Endometrium (tissue), 2 donors: ENCODE measurements at regions not wholly inside any gene's neighbourhood (a gene's known extent, or its start where the extent isn't known, plus 50 kb on each side); places are given as distances from the start of the nearest gene placed in this dataset.

Experiments
- FAIRE-seq: peaks from 2 replicates; lab custom pipeline; 2012; peaks lifted over from hg19 to GRCh38; lab: Jason Lieb, UNC
- donor health status: control.
- donor health status: control.

DNA sequence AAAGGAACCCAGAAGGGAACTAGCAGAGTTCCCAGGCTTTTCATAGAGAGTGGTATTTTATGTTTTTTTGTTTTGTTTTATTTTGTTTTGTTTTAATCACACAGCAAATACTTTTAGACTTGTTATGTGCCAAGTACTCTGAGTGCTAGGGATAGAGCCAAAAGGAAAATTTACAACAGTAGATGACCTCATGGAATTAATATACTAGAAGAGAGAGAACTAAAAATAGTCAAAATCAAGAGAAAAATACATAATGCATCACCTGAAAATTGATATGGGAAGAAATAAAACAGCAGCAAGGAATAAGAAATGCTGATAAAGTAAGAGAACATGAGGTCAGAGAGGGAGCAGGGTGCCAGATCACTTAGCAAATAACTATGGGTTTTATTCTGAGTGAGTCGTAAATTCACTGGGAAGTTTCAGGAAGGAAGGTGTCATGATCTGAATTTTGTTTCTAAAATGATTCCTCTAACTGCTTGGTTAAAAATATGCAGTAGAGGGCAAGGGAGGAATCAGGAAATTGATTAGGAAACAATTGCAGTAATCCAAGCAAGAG lies 351.0 kb downstream of the ANKRD7 start:
- no peak for FAIRE-seq

DNA sequence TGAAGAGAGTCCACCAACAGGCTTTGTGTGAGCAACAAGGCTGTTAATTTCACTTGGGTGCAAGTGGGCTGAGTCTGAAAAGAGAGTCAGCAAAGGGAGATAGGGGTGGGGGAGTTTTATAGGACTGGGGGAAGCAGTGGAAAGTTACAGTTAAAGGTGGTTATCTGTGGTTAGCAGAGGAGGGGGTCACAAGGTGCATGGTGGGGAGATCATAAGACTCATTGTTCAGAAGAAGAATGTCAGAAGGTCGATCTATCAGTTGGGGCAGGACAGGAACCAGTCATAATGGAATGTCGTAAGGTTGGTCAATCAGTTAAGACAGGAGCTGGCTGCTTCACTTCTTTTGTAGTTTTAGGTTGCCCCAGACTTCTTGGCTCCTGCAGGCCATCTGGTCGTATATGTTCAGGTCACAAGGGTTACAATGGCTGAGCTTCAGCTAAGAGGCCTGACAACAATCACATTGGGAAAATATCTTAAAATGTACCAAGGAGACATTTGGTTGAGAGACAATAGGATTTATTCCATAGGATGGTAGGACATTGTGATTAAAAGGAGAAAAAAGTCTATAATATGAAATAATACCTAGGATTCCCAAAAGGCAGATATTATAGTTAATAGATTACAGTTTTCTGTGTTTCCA lies 356.4 kb downstream of the ANKRD7 start:
- no peak for FAIRE-seq

DNA sequence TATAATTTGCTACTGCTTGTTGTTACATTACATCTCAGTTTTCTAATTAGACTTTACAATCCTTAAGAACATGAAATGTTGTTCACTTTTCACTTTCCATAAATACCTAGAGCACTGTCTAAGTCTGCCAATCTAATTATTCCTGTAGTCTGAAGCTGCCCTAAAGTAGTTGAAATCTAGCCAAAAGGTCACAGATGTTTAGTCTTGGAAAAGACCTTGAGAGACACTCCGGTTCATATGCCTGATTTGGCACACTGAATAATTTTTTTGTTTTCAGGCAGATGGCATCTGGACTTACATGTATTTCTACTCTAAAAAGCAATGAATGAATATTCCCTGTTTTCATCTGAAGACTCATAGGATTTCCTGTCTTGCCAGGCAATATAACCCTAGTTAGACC lies 359.1 kb downstream of the ANKRD7 start:
- no peak for FAIRE-seq

DNA sequence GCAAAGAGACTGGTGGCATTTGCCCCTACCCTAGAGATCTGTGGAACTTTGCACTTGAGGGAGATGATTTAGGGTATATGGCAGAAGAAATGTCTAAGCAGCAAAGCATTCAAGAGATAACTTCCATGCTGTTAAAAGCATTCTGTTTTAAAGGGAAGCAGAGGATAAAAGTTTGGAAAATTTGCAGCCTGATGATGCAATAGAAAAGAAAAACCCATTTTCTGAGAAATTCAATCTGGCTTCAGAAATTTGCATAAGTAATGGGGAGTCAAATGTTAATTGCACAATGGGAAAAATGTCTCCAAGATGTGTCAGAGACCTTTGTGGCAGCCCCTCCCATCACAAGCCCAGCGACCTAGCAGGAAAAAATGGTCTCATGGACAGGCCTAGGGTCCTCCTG lies 361.7 kb downstream of the ANKRD7 start:
- no peak for FAIRE-seq

DNA sequence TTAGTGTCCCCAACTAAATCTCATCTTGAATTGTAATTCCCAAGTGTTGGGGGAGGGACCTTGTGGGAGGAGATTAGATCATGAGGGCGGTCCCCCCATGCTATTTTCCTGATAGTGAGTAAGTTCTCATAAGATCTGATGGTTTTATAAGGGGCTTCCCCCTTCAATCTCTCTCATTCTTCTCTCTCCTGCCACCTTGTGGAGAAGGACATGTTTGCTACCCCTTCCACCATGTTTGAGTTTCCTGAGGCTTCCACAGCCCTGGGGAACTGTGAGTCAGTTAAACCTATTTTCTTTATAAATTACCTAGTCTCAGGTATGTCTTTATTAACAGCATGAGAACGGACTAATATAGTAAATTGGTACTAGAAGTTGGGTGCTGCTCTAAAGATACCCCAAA lies 365.6 kb downstream of the ANKRD7 start:
- no peak for FAIRE-seq

DNA sequence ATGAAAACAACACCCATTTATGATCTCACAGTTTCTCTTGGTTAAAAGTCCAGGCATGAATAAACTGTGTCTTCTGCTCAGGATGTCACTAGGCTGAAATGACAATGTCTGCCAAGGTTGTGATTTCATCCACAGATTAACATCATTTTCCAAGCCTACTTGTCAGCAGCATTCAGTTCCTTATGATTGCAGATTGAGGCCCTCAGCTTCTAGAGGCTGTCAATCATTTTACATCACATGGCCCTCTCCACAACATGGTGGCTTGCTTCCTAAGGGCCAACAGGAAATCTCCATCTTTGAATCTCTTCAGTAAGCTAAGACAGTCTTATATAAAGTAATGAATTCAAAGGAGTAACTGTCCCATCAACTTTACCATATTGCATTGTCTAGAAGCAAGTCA lies 377.6 kb downstream of the ANKRD7 start:
- no peak for FAIRE-seq

DNA sequence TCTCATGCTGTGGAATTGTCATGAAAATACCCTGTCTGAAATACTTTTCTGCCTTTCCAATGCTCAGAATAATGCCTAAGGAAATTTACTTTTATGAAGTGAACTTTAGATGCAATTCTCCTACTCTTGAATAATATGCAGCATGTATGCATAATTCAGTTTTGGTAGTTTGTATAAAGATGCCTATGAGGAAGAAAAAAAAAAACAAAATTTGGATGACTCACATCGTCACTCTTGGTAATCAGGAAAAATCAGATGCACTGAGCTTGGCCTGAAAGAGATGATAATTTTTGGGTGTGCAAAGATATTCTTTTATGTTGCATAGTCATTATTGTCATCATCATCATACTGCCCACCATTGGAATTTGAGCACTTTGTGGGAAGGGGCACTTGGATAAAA lies 382.1 kb downstream of the ANKRD7 start:
- no peak for FAIRE-seq

DNA sequence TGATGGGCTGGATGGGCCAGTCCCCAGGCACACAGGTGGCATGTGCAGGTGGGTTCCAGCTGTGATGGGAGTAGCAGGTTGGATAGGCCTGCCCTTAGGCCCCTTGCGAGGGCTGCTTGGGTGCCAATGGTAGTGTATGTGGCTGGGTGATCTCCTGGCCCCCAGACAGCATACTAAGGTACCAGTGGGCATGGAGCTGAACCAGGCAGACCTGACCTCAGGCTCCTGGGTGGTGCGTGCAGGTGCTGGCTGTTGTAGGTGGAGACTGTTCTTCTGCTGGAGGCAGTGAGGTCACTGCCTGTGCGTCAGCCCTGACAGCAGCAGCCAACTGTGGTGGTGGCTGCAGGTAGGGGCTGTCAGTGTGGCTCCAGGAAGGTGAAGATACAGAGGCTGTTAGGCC lies 384.7 kb downstream of the ANKRD7 start:
- FAIRE-seq = no peak

DNA sequence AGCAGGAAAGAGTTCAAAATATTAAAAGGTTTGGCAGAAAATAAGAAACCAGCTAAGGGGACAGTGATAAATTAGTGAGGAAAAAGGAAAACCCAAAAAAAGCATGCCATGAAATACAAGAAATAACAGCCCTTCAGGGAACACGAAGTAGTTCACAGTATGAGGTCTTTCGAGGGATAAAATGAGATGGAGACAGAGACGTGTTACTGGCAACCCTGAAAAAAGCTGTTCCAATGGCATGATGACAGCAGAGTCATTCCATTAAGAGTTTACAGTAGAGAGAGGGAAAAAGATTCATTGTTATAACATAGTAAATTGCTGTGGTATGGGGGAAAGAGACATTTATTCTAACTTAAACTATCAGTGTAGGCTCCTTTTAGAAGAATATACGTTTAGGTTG lies 391.2 kb downstream of the ANKRD7 start:
- no peak for FAIRE-seq

DNA sequence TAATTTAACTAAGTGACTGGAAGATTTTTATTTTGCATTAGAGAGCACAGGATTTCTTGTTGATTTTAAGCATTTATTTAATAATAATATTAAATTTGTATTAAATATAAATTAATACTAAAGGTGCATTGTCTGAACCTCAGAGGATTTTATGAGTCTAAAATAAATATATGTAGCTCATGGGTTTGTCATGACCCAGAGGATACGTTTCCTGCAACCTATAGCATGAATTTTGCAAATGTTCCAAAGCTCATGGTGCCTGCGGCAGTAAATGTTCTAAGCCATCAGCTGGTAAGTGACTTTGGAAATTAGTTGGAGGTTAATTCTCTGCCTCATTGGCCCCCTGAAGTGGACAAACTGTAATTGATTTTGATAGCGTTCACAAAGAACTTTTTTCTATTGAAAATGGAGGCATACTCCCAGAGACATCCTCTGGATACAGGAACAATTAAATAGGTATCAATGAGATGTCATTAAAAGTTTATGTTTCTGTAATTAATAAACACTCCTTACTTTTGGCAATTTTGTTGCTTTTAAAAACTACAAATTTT lies 397.4 kb downstream of the ANKRD7 start:
- no peak for FAIRE-seq

DNA sequence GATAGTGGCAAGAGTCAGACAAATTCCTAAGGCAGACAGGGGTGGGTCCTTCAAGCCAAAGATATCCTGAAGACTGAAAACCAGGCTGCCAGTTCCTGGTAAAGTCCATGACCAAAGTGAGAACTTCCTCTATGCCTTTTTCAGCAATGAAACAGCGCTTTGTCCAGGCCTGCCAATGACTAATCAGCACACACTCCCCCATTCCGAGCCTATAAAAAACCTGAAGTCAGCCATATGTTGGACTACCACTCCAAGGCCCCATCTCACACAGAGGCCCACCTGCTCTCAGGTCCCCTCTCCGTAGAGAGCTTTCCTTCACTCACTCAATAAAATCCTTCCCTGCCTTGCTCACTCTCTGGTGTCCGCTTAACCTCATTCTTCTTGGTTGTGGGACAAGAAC lies 402.2 kb downstream of the ANKRD7 start:
- no peak for FAIRE-seq

DNA sequence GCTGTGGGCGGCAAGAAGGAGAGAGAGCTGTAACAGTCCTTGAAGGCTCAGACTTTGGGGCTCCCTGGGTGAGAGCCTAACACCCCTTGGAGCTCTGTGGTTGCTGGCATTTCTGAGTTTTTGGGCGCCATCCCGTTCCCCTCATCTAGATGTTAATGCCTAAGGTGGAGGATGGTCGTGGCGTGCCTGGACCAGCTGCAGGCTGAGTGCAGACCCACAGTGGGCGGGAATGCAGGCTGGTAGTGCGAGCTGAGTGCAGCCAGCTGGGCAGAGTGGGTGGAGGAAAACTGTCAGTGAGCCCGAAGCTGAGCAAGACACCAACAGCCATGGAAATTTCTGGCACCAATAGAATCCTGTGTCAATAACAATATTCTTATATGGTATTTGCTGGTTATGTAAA lies 403.0 kb downstream of the ANKRD7 start:
- no peak for FAIRE-seq

DNA sequence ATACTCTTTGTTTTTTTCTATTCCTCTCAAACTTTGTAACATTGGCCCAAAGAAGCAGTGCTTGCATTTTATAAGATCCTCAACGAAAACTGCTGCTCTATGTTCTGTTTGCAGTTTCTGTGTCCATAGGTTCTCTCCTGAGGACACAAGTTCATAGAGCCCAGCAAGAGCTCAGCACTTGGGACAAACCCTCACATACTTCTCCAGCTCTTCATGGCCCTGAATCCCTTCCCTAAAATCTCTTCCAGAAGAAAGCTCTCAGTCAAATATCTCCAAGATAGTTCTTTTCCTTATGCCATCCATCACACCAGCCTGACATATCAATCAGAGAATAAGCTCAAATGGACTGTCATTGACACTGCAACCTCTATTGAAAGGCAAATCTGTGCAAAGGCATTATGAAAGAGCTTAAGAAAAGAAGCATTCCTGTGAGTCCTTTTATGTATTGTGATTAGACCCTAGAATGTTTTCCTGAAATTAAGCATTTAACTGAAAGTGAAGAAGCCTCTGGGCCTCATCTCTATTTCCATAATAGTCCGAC lies 405.5 kb downstream of the ANKRD7 start:
- no peak for FAIRE-seq

DNA sequence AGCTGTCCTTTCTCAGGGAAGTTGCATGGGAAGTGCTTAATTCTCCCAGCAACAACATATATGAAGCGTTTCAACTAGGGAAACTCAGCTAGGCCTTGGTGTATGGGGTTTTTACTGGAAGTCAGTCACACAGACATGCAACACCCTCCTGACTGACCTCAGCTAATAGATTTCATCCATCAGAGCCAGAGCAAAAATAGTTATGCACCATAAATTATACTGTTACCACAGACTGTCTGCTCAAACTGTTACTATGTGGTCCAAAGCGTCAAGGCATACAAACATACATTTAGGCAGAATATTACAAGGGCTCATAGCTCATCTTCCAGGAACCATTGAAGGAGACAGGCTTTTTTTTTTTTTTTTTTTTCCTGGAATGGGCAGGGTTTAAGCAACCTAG lies 417.9 kb downstream of the ANKRD7 start:
- no peak for FAIRE-seq

DNA sequence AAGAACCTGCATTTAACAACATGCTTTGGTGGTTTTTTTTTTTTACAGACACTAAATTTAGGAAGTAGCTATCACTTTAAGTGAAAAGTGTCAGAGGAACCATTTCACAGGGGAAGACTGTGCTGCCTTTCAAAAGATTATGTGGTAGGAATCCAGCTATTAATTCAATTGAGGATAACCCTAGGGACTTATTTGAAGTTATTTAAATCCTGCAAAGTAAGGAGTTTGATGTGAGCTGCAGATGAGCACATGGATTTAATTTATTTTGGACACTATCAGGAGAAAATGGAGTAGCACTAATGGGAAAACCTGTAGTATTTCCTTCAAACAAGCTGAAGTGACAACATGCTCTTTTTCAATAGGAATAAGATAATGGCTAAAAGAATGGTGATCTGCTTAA lies 419.8 kb downstream of the ANKRD7 start:
- FAIRE-seq = no peak

DNA sequence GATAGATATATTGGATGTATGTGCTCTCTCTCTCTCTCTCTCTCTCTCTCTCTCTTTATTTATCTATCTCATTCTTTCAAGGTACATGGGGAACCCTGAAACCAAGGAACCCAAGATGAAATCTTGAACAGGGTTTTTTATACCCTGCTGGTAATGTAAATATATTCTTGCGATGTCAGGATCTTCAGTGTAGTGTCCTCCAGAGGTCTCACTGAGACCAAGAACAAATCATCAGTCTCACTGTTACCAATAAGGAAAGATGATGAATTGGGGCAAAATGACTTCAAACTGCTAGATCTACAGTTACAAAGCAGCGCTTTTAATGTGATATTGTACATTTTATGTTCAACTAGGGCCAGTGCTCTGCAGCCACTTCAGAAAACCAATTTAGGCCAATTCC lies 423.5 kb downstream of the ANKRD7 start:
- no peak for FAIRE-seq

DNA sequence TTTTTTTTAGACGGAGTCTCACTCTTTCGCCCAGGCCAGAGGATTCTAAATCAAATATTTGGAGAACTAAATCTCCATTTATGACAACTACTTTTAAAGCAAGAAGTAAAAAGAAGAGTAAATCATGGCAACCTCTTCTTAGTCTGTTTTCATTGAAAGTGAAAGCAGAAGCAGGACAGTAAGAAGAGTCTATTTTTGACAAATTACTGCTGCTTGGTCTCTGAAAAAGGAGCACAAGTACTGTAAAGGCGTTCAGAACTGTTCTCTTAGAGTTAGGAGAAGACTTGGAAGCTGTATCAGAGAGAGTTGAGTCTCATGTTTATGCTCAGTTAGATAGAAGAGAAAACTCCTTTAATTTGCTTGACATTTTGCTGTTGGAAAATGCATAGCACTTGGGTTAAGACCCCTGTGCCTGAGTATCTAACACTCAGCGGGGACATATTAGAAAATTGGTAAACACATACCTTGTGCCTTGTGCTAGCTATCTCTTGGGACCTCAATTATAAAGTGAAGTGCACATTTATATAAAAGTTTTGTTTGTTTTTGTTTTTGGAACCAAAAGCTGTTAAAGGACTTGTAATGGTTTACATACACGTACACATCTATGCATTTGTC lies 433.0 kb downstream of the ANKRD7 start:
- no peak for FAIRE-seq

DNA sequence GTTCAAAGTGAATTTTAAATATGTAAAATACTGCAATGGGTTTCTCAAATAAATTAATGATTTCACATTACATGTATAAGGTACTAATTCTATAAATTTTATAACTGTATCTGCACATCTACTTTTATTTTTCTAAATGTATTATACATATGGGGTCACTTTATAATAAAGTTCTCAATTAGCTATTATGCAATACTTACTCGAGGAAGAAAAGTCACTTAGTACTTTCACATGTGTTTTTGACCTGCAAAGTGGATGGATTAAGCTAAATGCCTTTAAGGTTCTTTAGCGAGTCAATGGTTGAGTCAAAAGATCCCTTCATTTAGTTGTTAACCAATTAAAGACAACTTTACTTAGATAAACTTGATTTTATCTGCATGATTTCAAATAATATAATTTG lies 437.8 kb downstream of the ANKRD7 start:
- FAIRE-seq = no peak

DNA sequence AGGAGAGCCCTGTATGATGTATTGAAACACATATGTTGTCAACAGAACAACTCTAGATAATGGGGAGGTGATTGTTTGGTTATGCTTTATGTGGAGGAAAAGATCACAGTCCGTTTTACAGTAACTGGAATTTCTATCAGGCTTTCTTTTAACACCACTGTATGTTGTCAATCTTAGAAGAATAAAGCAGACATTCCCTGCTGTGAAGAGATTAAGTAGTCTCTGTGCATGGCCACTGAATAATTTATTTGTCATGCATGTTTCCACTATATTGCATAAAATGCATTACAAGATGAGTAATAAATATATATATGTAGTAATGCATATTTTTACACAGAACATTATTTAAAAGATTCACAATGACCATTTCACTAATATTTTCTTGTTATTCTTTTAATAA lies 440.0 kb downstream of the ANKRD7 start:
- FAIRE-seq = no peak

DNA sequence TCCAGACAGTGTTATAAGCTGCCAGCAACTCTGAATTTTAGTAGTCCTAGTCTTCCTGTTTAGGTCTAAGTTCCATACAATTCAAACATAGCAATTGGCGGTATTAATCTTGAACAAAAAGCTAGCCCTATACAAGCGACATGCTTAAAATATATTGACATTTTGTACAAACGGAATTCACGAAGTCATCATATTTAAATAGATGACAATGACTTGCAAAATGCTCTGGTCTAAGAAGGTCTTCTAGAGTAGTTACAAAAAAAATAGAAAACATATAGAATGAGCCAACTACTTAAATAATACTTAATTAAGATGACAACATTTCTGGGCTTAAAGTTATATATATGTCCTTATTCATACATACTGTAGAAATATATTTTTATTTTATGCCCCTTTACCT lies 446.6 kb downstream of the ANKRD7 start:
- FAIRE-seq = no peak

DNA sequence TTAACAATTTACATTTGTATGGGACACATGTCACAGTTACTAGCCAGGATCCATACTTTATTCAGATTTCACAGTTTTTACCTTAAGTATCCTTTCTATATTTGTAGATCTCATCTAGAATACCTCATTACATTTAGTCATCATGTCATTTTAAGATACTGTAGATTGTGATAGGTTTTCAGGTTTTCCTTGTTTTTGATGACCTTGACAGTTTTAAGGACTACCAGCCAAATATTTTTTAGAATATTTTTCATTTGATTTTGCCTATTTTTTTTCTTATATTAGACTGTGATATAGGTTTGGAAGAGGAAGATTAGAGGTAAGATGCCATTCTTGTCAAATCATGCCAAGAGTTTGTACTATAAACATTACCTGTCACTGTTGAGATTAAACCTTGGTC lies 460.3 kb downstream of the ANKRD7 start:
- FAIRE-seq = no peak

DNA sequence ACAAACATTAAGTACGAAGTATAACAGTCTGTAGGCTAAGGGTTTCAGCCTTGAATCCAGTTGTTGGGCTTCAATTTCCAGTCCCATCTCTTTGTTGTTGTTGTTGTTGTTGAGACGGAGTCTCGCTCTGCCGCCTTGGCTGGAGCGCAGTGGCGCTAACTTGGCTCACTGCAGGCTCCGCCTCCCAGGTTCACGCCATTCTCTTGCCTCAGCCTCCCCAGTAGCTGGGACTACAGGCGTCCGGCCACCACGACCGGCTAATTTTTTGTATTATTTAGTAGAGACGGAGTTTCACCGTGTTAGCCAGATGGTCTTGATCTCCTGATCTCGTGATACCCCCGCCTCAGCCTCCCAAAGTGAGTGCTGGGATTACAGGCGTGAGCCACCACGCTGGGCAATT lies 464.9 kb downstream of the ANKRD7 start:
- FAIRE-seq = no peak

DNA sequence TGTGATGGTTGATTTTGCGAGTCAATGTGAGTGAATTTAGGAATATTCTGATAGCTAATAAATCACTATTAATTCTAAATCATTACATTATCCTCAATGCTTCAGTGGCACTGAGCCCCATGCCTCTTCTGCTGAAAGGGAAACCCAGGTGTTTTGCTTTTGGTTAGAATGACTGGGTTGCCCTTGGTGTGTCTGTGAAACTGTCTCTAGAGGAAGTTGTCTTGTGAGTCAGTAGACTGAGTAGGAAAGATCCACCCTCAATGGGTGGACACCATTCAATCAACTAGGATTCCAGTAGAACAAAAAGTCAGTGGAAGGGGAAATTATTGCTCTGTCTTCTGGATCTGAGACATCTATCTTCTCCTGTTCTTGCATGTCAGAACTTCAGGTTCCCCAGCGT lies 472.4 kb downstream of the ANKRD7 start:
- FAIRE-seq = no peak

DNA sequence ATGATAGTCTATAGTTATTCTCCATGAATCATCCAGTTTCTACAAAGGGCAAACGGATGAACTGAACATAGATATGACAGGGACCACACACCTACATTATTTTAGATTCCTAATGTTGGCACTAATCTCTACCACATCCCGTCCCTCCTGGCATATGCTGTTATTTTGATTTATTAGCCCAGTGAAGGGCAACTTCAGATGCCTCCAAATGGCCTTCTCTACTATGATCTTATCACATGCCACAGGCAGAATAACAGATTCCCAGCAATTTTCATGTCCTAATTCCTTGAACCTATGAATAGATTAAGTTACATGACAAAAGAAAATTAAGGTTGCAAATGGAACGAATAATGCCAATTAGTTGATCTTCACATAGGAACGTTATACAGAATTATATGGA lies 474.7 kb downstream of the ANKRD7 start:
- FAIRE-seq = no peak
